Natural killer cell (primary cell): ENCODE measurements at regions not wholly inside any gene's neighbourhood (a gene's known extent, or its start where the extent isn't known, plus 50 kb on each side); places are given as distances from the start of the nearest gene placed in this dataset.

ENCODE experiments used
- ATAC-seq, 3 donors: fragments of 150-1000 bp in 2 of 3; fragments of 200-7000 bp in 1 of 3; cut with Tn5 transposase; 1 replicate in 1 of 3; 2 replicates in 2 of 3; pipeline ENCODE4 v1.10.0; 2021; ENCODE audit warnings: mild to moderate bottlenecking in 2 of 3, moderate library complexity in 2 of 3
- DNase-seq, 2 donors: peaks; one replicate each; pipeline versions ENCODE4 v3.0.0 to v3.0.0-alpha.2; 2013 to 2021; ENCODE audit warnings: mixed read lengths in 1 of 2
- H3K27ac ChIP-seq: one replicate; pipeline ENCODE4 v1.5.1; 2013; ENCODE audit warnings: mild to moderate bottlenecking, low read length
- H3K27me3 ChIP-seq: one replicate; pipeline ENCODE4 v1.6.1; 2013; ENCODE audit warnings: low read length; ENCODE audit not compliant: control insufficient read depth, insufficient read depth
- H3K36me3 ChIP-seq: one replicate; pipeline ENCODE4 v1.6.1; 2013; ENCODE audit warnings: low read length; ENCODE audit not compliant: control insufficient read depth, insufficient read depth
- H3K4me1 ChIP-seq: one replicate; pipeline ENCODE4 v1.6.1; 2013; ENCODE audit warnings: low read length; ENCODE audit not compliant: control insufficient read depth, insufficient read depth
- H3K4me3 ChIP-seq: one replicate; pipeline ENCODE4 v1.5.1; 2013; ENCODE audit warnings: low read length
- H3K9me3 ChIP-seq: one replicate; pipeline ENCODE4 v1.6.1; 2013; ENCODE audit warnings: low read length; ENCODE audit not compliant: control insufficient read depth, insufficient read depth
- H3K27ac Mint-ChIP-seq, 2 donors: one replicate each; pipeline ENCODE4 v1.8.0; 2022; ENCODE audit warnings: mild to moderate bottlenecking in 2 of 2, mixed read lengths in 2 of 2, moderate library complexity in 1 of 2
- H3K27me3 Mint-ChIP-seq, 2 donors: one replicate each; pipeline ENCODE4 v1.8.0; 2022; ENCODE audit warnings: low read depth in 2 of 2, mixed read lengths in 2 of 2
- H3K36me3 Mint-ChIP-seq: one replicate; pipeline ENCODE4 v1.8.0; 2022; ENCODE audit warnings: mixed read lengths
- H3K4me1 Mint-ChIP-seq, 2 donors: one replicate each; pipeline ENCODE4 v1.8.0; 2022; ENCODE audit warnings: mixed read lengths in 2 of 2
- H3K4me3 Mint-ChIP-seq: one replicate; pipeline ENCODE4 v1.8.0; 2022; ENCODE audit warnings: mild to moderate bottlenecking, moderate library complexity, mixed read lengths
- H3K9me3 Mint-ChIP-seq, 2 donors: one replicate each; pipeline ENCODE4 v1.8.0; 2022; ENCODE audit warnings: mixed read lengths in 2 of 2
- WGBS: methylation state at CpG from one replicate; pipeline ENCODE4 v1.1.7; 2013; ENCODE audit warnings: missing lambda C conversion rate; ENCODE audit not compliant: insufficient coverage; 5-methylcytosine and 5-hydroxymethylcytosine counted together
- intact Hi-C: fragments of 100-400 bp; cut with micrococcal nuclease; formaldehyde crosslinking; loops from one replicate; pipeline ENCODE4 v1.14.2; 2022
- TF ChIP-seq, protein P1 (sequence below): fragments of 200-600 bp; IDR thresholded peaks from one replicate; pipeline ENCODE4 v1.8.0; 2022; ENCODE audit warnings: antibody characterized with exemption

DNA sequence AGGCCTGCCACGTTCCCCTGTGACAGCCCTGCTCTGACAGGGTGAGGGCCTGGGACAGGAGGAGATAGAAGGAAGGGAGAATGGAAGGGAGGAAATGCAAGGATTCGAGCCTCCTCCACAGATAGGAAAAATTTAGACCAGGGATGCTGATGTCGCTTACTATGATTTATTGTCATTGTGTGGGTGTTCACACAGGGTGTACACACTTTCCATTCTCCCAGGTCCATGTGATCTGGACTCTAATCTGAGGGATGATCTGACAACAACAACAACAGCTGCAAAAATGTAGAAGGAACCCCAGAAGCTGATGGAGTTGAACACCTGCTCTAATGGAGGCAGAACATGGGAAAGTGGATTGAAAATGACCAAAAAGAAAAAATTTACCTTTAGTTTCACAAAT lies 231.7 kb upstream of the TNP1 start:
- no peak overlapping the region for H3K4me3 ChIP-seq
- H3K4me1 ChIP-seq: no peaks in the 10 kb centered on the region
- no peak for DNase-seq
- intact Hi-C loops: no loop called here
- no peaks in the 10 kb centered on the region for H3K36me3 ChIP-seq
- peaks cover 7 to 13% of the 10 kb centered on the region in 2 donors for H3K4me1 Mint-ChIP-seq
- H3K27ac ChIP-seq: no peak overlapping the region
- no peaks in the 10 kb centered on the region for H3K9me3 Mint-ChIP-seq
- TF ChIP-seq, protein P1, sequence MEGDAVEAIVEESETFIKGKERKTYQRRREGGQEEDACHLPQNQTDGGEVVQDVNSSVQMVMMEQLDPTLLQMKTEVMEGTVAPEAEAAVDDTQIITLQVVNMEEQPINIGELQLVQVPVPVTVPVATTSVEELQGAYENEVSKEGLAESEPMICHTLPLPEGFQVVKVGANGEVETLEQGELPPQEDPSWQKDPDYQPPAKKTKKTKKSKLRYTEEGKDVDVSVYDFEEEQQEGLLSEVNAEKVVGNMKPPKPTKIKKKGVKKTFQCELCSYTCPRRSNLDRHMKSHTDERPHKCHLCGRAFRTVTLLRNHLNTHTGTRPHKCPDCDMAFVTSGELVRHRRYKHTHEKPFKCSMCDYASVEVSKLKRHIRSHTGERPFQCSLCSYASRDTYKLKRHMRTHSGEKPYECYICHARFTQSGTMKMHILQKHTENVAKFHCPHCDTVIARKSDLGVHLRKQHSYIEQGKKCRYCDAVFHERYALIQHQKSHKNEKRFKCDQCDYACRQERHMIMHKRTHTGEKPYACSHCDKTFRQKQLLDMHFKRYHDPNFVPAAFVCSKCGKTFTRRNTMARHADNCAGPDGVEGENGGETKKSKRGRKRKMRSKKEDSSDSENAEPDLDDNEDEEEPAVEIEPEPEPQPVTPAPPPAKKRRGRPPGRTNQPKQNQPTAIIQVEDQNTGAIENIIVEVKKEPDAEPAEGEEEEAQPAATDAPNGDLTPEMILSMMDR: no peak
- peaks cover 6 to 28% of the 10 kb centered on the region in 2 donors for H3K27me3 Mint-ChIP-seq
- WGBS: 63% methylated on average over 3 of the region's 3 CpGs
- ATAC-seq: no peak
- H3K9me3 ChIP-seq: no peaks in the 10 kb centered on the region
- no peak overlapping the region for H3K4me3 Mint-ChIP-seq
- no peak overlapping the region for H3K27ac Mint-ChIP-seq
- no peaks in the 10 kb centered on the region for H3K36me3 Mint-ChIP-seq
- no peaks in the 10 kb centered on the region for H3K27me3 ChIP-seq

DNA sequence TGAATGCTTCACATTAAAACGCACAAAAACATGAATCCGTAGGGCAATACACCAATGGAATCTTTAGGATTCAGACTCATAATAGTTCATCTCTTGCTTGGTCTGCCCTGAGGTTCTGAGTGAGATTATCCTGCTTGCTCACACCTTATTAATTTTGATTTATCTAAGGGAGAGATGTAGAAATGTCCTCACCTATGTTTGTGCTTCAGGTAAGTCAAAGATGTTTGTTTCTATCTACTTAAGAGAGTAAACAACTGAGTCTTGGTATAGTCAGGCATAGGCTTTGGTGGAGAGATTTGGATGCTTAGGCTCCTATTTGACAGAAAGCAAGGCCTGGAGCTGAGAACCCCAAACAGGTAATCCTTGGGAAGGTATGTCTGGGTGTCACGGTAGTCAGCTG lies 231.0 kb upstream of the TNP1 start:
- peaks cover 6 to 24% of the 10 kb centered on the region in 2 donors for H3K27me3 Mint-ChIP-seq
- intact Hi-C loops: no loop called here
- H3K27ac ChIP-seq: no peak overlapping the region
- no peak for ATAC-seq
- DNase-seq: no peak
- no peak overlapping the region for H3K27ac Mint-ChIP-seq
- H3K4me1 Mint-ChIP-seq: peaks cover 7 to 14% of the 10 kb centered on the region in 2 donors
- TF ChIP-seq, protein P1: no peak
- H3K4me1 ChIP-seq: peaks cover 6% of the 10 kb centered on the region
- H3K4me3 ChIP-seq: no peak overlapping the region
- H3K9me3 ChIP-seq: no peaks in the 10 kb centered on the region
- H3K36me3 ChIP-seq: no peaks in the 10 kb centered on the region
- no peak overlapping the region for H3K4me3 Mint-ChIP-seq
- WGBS: 96% methylated on average over 3 of the region's 3 CpGs
- no peaks in the 10 kb centered on the region for H3K27me3 ChIP-seq
- H3K9me3 Mint-ChIP-seq: no peaks in the 10 kb centered on the region
- H3K36me3 Mint-ChIP-seq: no peaks in the 10 kb centered on the region

DNA sequence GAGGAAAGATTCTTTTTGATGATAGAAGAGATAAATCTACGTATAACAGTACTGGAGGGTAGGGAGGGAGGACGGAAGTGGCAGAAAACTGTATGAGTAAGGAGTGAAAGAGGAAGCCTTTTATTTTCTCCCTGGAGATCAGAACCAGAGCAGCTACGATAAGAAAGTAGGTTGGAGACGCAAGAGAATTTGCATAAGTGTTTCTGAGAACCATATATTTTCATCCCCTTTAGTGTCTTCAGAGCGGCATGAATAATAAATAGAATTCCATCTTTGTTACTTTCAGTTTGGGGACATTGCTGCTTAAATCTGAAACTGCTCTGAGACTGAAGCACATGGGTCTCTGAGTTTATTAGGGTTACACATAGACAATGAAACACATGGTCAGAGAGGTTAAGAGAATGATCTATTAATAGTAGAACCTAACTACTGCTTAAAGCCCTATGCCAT lies 230.2 kb upstream of the TNP1 start:
- no peaks in the 10 kb centered on the region for H3K36me3 Mint-ChIP-seq
- WGBS: 0% methylated on average over 5 of the region's 5 CpGs
- Histone ChIP-seq H3K27me3 (no peaks in the 10 kb centered on the region), H3K4me3 (no peak overlapping the region), H3K4me1 (peaks cover 8% of the 10 kb centered on the region), H3K27ac (no peak overlapping the region), H3K9me3 (no peaks in the 10 kb centered on the region), H3K36me3 (no peaks in the 10 kb centered on the region)
- intact Hi-C loops: no loop called here
- peaks cover 6 to 17% of the 10 kb centered on the region in 2 donors for H3K27me3 Mint-ChIP-seq
- no peaks in the 10 kb centered on the region for H3K9me3 Mint-ChIP-seq
- peak overlapping the region; percentile 32 for H3K4me3 Mint-ChIP-seq
- peaks cover 7 to 14% of the 10 kb centered on the region in 2 donors for H3K4me1 Mint-ChIP-seq
- DNase-seq (peak in 1 of 2 donors; percentile 6), ATAC-seq (peak in 2 of 3 donors; percentile 40 to 43)
- H3K27ac Mint-ChIP-seq: peak overlapping the region in 1 of 2 donors; percentile 18
- TF ChIP-seq, protein P1: no peak

DNA sequence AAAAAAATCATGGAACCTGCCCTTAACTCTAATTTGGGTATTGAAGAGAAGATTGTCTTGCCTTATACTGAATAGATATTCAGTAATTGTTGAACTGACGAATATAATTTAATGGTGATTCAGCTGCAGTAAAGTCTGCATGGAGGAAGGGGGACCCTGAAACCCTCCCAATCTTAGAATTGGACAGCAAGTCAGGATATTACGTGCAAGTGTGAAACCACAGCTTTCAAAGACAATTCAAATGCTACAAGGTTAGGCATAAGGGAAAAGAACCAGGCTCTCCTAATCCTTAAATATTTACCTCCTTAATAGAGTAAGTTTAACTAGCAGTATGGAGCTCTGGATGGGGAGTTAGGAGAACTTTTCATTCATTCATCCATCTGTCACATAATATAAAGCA lies 226.9 kb upstream of the TNP1 start:
- Mint-ChIP-seq H3K4me1 (peaks cover 7 to 14% of the 10 kb centered on the region in 2 donors), H3K27me3 (peaks cover 10 to 29% of the 10 kb centered on the region in 2 donors), H3K4me3 (no peak overlapping the region), H3K36me3 (no peaks in the 10 kb centered on the region), H3K9me3 (no peaks in the 10 kb centered on the region), H3K27ac (no peak overlapping the region)
- H3K27ac ChIP-seq: no peak overlapping the region
- 87% methylated on average over 1 of the region's 2 CpGs for WGBS
- H3K36me3 ChIP-seq: no peaks in the 10 kb centered on the region
- intact Hi-C loops: no loop called here
- no peaks in the 10 kb centered on the region for H3K27me3 ChIP-seq
- H3K4me3 ChIP-seq: no peak overlapping the region
- no peaks in the 10 kb centered on the region for H3K9me3 ChIP-seq
- TF ChIP-seq, protein P1: no peak
- peaks cover 8% of the 10 kb centered on the region for H3K4me1 ChIP-seq
- no peak for ATAC-seq
- DNase-seq: no peak
